Thyroid gland (tissue), 4 donors: ENCODE measurements at regions not wholly inside any gene's neighbourhood (a gene's known extent, or its start where the extent isn't known, plus 50 kb on each side); places are given as distances from the start of the nearest gene placed in this dataset.

Source experiments
- POLR2A ChIP-seq, 2 donors: fragments of 450-650 bp; IDR thresholded peaks; one replicate each; pipeline ENCODE4 v1.6.1; 2017; ENCODE audit warnings: antibody characterized with exemption in 2 of 2, mild to moderate bottlenecking in 2 of 2, moderate library complexity in 1 of 2
- TF ChIP-seq, protein P1 (sequence below), 6 experiments: fragments of 200-600 bp in 3 of 6; fragments of 450-650 bp in 3 of 6; sonication (generic) in 3 of 6; IDR thresholded peaks; one replicate each; pipeline ENCODE4 v1.5.1; 2016 to 2019; ENCODE audit warnings: antibody characterized with exemption in 6 of 6, mild to moderate bottlenecking in 2 of 6, inconsistent platforms in 1 of 6, moderate library complexity in 1 of 6

DNA sequence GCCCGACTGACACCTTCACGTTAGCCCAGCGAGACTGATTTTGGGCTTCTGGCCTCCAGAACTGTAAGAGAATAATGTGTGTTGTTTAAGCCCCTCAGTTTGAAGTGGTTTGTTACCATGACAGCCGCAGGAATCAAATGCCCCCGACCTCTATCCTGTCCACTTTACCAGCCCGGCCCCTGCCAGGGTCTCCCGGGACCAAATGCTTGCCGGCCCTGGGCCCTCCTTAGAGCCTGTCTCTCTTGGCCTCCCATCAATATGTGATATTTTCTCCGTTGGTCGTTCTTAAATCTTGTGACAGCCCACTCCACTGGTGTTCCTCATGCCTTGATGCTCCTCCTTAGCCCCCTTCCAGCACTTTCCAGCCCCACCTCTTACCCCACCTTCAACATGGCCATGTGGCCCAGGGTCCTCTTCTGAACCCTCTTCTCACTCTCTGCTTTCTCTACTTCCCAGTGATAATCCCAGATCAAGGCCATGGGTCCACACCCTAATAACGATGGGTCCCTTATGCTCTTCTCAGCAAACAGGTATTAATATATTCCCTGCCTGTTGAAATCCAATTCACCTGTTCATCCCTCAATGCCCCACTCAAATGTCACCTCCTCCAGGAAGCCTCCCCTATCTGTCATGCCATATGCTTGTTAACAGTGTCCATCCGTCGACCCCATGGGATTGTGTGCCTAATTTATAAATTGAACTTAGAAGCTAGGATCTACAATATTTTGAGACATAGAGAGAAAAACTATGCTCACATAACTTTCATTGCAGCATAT, 192.8 kb downstream of the ZFP36L2 start:
- TF ChIP-seq, protein P1, sequence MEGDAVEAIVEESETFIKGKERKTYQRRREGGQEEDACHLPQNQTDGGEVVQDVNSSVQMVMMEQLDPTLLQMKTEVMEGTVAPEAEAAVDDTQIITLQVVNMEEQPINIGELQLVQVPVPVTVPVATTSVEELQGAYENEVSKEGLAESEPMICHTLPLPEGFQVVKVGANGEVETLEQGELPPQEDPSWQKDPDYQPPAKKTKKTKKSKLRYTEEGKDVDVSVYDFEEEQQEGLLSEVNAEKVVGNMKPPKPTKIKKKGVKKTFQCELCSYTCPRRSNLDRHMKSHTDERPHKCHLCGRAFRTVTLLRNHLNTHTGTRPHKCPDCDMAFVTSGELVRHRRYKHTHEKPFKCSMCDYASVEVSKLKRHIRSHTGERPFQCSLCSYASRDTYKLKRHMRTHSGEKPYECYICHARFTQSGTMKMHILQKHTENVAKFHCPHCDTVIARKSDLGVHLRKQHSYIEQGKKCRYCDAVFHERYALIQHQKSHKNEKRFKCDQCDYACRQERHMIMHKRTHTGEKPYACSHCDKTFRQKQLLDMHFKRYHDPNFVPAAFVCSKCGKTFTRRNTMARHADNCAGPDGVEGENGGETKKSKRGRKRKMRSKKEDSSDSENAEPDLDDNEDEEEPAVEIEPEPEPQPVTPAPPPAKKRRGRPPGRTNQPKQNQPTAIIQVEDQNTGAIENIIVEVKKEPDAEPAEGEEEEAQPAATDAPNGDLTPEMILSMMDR (IDR thresholded peaks at IDR 0.05), result no peak
- no peak for TF ChIP-seq POLR2A (IDR thresholded peaks at IDR 0.05)
